Duodenal mucosa (tissue), 2 donors: ENCODE measurements at regions not wholly inside any gene's neighbourhood (a gene's known extent, or its start where the extent isn't known, plus 50 kb on each side); places are given as distances from the start of the nearest gene placed in this dataset.
"Not testable (repeated sequence)": the region's sequence is repeated elsewhere in the genome, so short reads cannot be mapped to it uniquely, and the experiment has no call there.

Experiments used
- H3K27ac ChIP-seq: one replicate; pipeline ENCODE4 v1.7.0; 2013; ENCODE audit warnings: low read depth, low read length
- H3K27me3 ChIP-seq, 2 donors: one replicate each; pipeline ENCODE4 v1.7.0; 2013; ENCODE audit warnings: low read length in 2 of 2, control low read depth in 1 of 2; ENCODE audit not compliant: insufficient read depth in 2 of 2, control insufficient read depth in 1 of 2
- H3K36me3 ChIP-seq, 2 donors: one replicate each; pipeline ENCODE4 v1.7.0; 2013; ENCODE audit warnings: low read length in 2 of 2, control low read depth in 1 of 2; ENCODE audit not compliant: insufficient read depth in 2 of 2, control insufficient read depth in 1 of 2
- H3K4me1 ChIP-seq, 2 donors: one replicate each; pipeline ENCODE4 v1.7.0; 2013; ENCODE audit warnings: low read length in 2 of 2, control low read depth in 1 of 2; ENCODE audit not compliant: insufficient read depth in 2 of 2, control insufficient read depth in 1 of 2
- H3K4me3 ChIP-seq, 2 donors: one replicate each; pipeline ENCODE4 v1.7.0; 2013; ENCODE audit warnings: low read length in 2 of 2, low read depth in 1 of 2
- H3K9ac ChIP-seq, 2 donors: one replicate each; pipeline ENCODE4 v1.7.0; 2013; ENCODE audit warnings: low read length in 2 of 2, low read depth in 1 of 2
- H3K9me3 ChIP-seq, 2 donors: one replicate each; pipeline ENCODE4 v1.7.0; 2013; ENCODE audit warnings: low read length in 2 of 2, control low read depth in 1 of 2; ENCODE audit not compliant: control insufficient read depth in 1 of 2

- Histone ChIP-seq H3K4me3 (no peak overlapping the region), H3K27me3 (no peaks in the 10 kb centered on the region), H3K36me3 (no peaks in the 10 kb centered on the region), H3K9ac (no peak overlapping the region), H3K27ac (no peak overlapping the region), H3K4me1 (no peaks in the 10 kb centered on the region), H3K9me3 (no peaks in the 10 kb centered on the region)
Observed at GRCh38 chr2:150256736-150257135, 230.7 kb downstream of the RND3 start.

GRCh38 chr2:150255528-150255927 lies 231.9 kb downstream of the RND3 start:
- no peak overlapping the region for H3K27ac ChIP-seq
- H3K9ac ChIP-seq: no peak overlapping the region
- no peaks in the 10 kb centered on the region for H3K36me3 ChIP-seq
- no peaks in the 10 kb centered on the region for H3K9me3 ChIP-seq
- no peaks in the 10 kb centered on the region for H3K4me1 ChIP-seq
- H3K4me3 ChIP-seq: no peak overlapping the region
- no peaks in the 10 kb centered on the region for H3K27me3 ChIP-seq

GRCh38 chr2:150249735-150250134 lies 237.7 kb downstream of the RND3 start:
- H3K9me3 ChIP-seq, H3K36me3 ChIP-seq, H3K4me3 ChIP-seq: not testable (repeated sequence)

GRCh38 chr2:150247481-150247880 lies 240.0 kb downstream of the RND3 start:
- Histone ChIP-seq H3K9me3 (no peaks in the 10 kb centered on the region), H3K36me3 (no peaks in the 10 kb centered on the region), H3K27ac (no peak overlapping the region), H3K4me1 (no peaks in the 10 kb centered on the region), H3K9ac (no peak overlapping the region), H3K4me3 (no peak overlapping the region), H3K27me3 (no peaks in the 10 kb centered on the region)

More at GRCh38 chr2:150249735-150250134, 237.7 kb downstream of the RND3 start:
- not testable (repeated sequence) for H3K4me1 ChIP-seq, H3K27me3 ChIP-seq, H3K27ac ChIP-seq, H3K9ac ChIP-seq

- Histone ChIP-seq H3K36me3 (no peaks in the 10 kb centered on the region), H3K27ac (no peak overlapping the region), H3K9me3 (no peaks in the 10 kb centered on the region), H3K4me3 (no peak overlapping the region), H3K9ac (no peak overlapping the region), H3K4me1 (peaks cover 0 to 4% of the 10 kb centered on the region in 2 donors), H3K27me3 (no peaks in the 10 kb centered on the region)
Observed at GRCh38 chr2:150234787-150235446, 252.6 kb downstream of the RND3 start.

GRCh38 chr2:150232871-150233270 lies 254.6 kb downstream of the RND3 start:
- no peaks in the 10 kb centered on the region for H3K9me3 ChIP-seq
- no peaks in the 10 kb centered on the region for H3K36me3 ChIP-seq
- H3K4me3 ChIP-seq: no peak overlapping the region
- H3K27ac ChIP-seq: no peak overlapping the region
- no peaks in the 10 kb centered on the region for H3K27me3 ChIP-seq
- H3K4me1 ChIP-seq: peaks cover 0 to 8% of the 10 kb centered on the region in 2 donors
- no peak overlapping the region for H3K9ac ChIP-seq

GRCh38 chr2:150232321-150232720 lies 255.1 kb downstream of the RND3 start:
- Histone ChIP-seq H3K9ac (no peak overlapping the region), H3K4me1 (peaks cover 0 to 8% of the 10 kb centered on the region in 2 donors), H3K4me3 (no peak overlapping the region), H3K36me3 (no peaks in the 10 kb centered on the region), H3K27me3 (no peaks in the 10 kb centered on the region), H3K27ac (no peak overlapping the region), H3K9me3 (no peaks in the 10 kb centered on the region)

GRCh38 chr2:150230616-150231015 lies 256.9 kb downstream of the RND3 start:
- no peaks in the 10 kb centered on the region for H3K27me3 ChIP-seq
- H3K27ac ChIP-seq: no peak overlapping the region
- peaks cover 0 to 8% of the 10 kb centered on the region in 2 donors for H3K4me1 ChIP-seq
- H3K36me3 ChIP-seq: no peaks in the 10 kb centered on the region
- no peak overlapping the region for H3K9ac ChIP-seq
- no peaks in the 10 kb centered on the region for H3K9me3 ChIP-seq
- H3K4me3 ChIP-seq: no peak overlapping the region

- H3K9me3 ChIP-seq: no peaks in the 10 kb centered on the region
- no peak overlapping the region for H3K4me3 ChIP-seq
- no peaks in the 10 kb centered on the region for H3K27me3 ChIP-seq
- H3K27ac ChIP-seq: no peak overlapping the region
- peaks cover 0 to 8% of the 10 kb centered on the region in 2 donors for H3K4me1 ChIP-seq
- H3K9ac ChIP-seq: no peak overlapping the region
- H3K36me3 ChIP-seq: no peaks in the 10 kb centered on the region
Observed at GRCh38 chr2:150230004-150230403, 257.5 kb downstream of the RND3 start.

- Histone ChIP-seq H3K4me1 (peaks cover 0 to 4% of the 10 kb centered on the region in 2 donors), H3K9me3 (no peaks in the 10 kb centered on the region), H3K4me3 (no peak overlapping the region), H3K27me3 (no peaks in the 10 kb centered on the region), H3K27ac (no peak overlapping the region), H3K36me3 (no peaks in the 10 kb centered on the region), H3K9ac (no peak overlapping the region)
Observed at GRCh38 chr2:150228936-150229335, 258.5 kb downstream of the RND3 start.
